Endothelial cell (in vitro differentiated cells): ENCODE measurements at regions not wholly inside any gene's neighbourhood (a gene's known extent, or its start where the extent isn't known, plus 50 kb on each side); places are given as distances from the start of the nearest gene placed in this dataset.

Experiments
- DNase-seq: peaks from one replicate; pipeline ENCODE4 v3.0.0; 2021; ENCODE audit warnings: low spot score
- H3K27ac Mint-ChIP-seq: one replicate; pipeline ENCODE4 v1.8.0; 2021; ENCODE audit warnings: mixed read lengths, inconsistent platforms; ENCODE audit not compliant: unreplicated experiment
- H3K27me3 Mint-ChIP-seq: one replicate; pipeline ENCODE4 v1.8.0; 2021; ENCODE audit warnings: mild to moderate bottlenecking, moderate library complexity, mixed read lengths, inconsistent platforms; ENCODE audit not compliant: unreplicated experiment
- H3K36me3 Mint-ChIP-seq: one replicate; pipeline ENCODE4 v1.8.0; 2021; ENCODE audit warnings: mild to moderate bottlenecking, low read depth, mixed read lengths, inconsistent platforms; ENCODE audit not compliant: unreplicated experiment
- H3K4me1 Mint-ChIP-seq: one replicate; pipeline ENCODE4 v1.8.0; 2021; ENCODE audit warnings: mild to moderate bottlenecking, mixed read lengths, inconsistent platforms; ENCODE audit not compliant: unreplicated experiment
- H3K4me3 Mint-ChIP-seq: one replicate; pipeline ENCODE4 v1.8.0; 2021; ENCODE audit warnings: mild to moderate bottlenecking, mixed read lengths, inconsistent platforms; ENCODE audit not compliant: unreplicated experiment
- H3K9me3 Mint-ChIP-seq: one replicate; pipeline ENCODE4 v1.8.0; 2021; ENCODE audit warnings: mixed read lengths, inconsistent platforms; ENCODE audit not compliant: unreplicated experiment
- TF ChIP-seq, protein P1 (sequence below): fragments of 200-600 bp; sonication (generic); IDR thresholded peaks from one replicate; pipeline ENCODE4 v1.5.0; 2021; ENCODE audit warnings: antibody characterized with exemption; ENCODE audit not compliant: unreplicated experiment

DNA sequence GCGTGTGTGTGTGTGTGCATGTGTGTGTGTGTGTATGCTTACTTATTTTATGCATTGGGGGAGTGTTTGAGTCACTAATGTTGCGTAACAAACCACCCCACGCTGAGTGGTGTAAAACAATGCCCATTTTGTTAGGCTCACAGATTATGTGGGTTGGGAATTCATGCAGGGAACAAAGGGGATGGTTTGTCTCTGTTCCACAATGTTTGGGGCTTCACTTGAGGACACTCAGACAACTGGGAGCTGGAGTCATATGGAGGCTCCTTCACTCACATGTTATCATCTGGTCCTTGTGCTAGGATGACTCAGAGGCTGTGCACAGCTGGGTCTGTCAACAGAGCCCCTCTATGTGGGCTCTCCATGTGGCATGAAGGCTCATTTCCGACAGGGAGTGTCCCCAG lies 51.3 kb upstream of the LARGE1 start:
- DNase-seq, result no peak

DNA sequence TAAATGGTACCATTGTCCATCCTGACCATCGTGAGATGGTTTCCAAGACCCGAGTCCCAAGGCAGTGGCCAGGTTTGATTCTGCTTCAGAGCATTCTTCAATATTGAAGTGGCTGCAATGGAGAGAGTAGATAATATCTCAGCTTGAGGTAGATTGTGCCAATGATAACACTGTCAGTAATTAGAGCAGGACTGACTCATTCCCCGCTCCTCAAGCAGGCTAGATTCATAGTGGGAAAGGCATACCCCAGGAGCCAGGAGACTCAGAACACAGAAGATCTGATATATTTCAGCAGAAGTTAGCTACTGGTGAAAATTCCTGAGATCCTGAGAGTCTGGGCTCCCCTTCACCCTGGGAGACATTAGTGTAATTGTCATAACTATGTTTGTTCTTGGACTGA lies 55.6 kb upstream of the LARGE1 start:
- TF ChIP-seq, protein P1, sequence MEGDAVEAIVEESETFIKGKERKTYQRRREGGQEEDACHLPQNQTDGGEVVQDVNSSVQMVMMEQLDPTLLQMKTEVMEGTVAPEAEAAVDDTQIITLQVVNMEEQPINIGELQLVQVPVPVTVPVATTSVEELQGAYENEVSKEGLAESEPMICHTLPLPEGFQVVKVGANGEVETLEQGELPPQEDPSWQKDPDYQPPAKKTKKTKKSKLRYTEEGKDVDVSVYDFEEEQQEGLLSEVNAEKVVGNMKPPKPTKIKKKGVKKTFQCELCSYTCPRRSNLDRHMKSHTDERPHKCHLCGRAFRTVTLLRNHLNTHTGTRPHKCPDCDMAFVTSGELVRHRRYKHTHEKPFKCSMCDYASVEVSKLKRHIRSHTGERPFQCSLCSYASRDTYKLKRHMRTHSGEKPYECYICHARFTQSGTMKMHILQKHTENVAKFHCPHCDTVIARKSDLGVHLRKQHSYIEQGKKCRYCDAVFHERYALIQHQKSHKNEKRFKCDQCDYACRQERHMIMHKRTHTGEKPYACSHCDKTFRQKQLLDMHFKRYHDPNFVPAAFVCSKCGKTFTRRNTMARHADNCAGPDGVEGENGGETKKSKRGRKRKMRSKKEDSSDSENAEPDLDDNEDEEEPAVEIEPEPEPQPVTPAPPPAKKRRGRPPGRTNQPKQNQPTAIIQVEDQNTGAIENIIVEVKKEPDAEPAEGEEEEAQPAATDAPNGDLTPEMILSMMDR, result no peak
- H3K27me3 Mint-ChIP-seq, result peaks cover 4% of the 10 kb centered on the region
- H3K9me3 Mint-ChIP-seq, result peaks cover 24% of the 10 kb centered on the region
- H3K36me3 Mint-ChIP-seq, result no peaks in the 10 kb centered on the region
- DNase-seq, result no peak
- H3K27ac Mint-ChIP-seq, result no peak overlapping the region
- no peaks in the 10 kb centered on the region for H3K4me1 Mint-ChIP-seq
- H3K4me3 Mint-ChIP-seq, result no peak overlapping the region

More for the DNA sequence above, 51.3 kb upstream of the LARGE1 start:
- TF ChIP-seq, protein P1, result no peak
- Mint-ChIP-seq H3K9me3 (peaks cover 14% of the 10 kb centered on the region), H3K4me1 (no peaks in the 10 kb centered on the region), H3K27me3 (peaks cover 3% of the 10 kb centered on the region), H3K27ac (no peak overlapping the region), H3K4me3 (no peak overlapping the region), H3K36me3 (no peaks in the 10 kb centered on the region)

DNA sequence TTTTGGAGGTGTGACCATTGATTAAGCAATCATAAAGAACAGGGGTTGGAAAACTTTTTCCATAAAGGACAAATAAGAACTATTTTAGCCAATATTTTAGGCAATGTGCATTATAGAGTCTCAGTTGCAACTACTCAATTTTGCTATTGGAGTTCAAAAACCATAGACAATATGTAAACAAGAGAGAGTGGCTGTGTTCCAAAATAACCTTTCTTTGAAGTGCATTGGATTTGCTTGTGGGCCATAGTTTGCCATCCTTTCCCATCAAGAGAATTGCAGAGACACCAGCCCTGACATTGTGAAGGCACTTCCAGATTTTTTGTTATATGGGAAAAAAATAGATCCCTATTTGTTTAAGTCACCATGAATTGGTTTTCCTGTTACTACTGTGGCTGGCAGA lies 63.3 kb upstream of the LARGE1 start:
- Mint-ChIP-seq H3K27ac (no peak overlapping the region), H3K4me3 (no peak overlapping the region), H3K4me1 (no peaks in the 10 kb centered on the region), H3K27me3 (peaks cover 4% of the 10 kb centered on the region), H3K36me3 (no peaks in the 10 kb centered on the region), H3K9me3 (peaks cover 23% of the 10 kb centered on the region)
- no peak for DNase-seq
- TF ChIP-seq, protein P1, result no peak

DNA sequence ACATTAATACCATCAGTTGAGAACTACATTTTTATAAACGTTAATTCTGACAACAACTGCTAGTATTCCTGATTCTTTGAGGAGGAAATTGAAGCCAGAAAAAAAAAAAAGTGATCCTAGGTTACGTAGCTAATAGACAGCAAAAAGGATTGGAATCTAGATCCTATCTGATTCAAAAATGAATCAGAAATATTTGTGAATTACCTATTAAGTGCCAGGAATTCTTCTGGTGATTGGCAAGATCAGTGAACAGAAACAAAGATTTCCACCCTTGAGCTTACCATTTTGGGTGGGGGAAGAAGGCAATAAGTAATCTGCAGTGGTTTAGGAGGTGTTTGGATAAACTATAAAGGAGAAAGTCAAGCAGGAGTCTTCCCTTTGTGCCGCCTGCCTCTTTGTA lies 63.9 kb upstream of the LARGE1 start:
- H3K27me3 Mint-ChIP-seq, result peaks cover 4% of the 10 kb centered on the region
- TF ChIP-seq, protein P1, result no peak
- H3K36me3 Mint-ChIP-seq, result no peaks in the 10 kb centered on the region
- DNase-seq, result no peak
- no peaks in the 10 kb centered on the region for H3K4me1 Mint-ChIP-seq
- H3K9me3 Mint-ChIP-seq, result peaks cover 20% of the 10 kb centered on the region
- H3K4me3 Mint-ChIP-seq, result no peak overlapping the region
- H3K27ac Mint-ChIP-seq, result peak overlapping the region; percentile 30

DNA sequence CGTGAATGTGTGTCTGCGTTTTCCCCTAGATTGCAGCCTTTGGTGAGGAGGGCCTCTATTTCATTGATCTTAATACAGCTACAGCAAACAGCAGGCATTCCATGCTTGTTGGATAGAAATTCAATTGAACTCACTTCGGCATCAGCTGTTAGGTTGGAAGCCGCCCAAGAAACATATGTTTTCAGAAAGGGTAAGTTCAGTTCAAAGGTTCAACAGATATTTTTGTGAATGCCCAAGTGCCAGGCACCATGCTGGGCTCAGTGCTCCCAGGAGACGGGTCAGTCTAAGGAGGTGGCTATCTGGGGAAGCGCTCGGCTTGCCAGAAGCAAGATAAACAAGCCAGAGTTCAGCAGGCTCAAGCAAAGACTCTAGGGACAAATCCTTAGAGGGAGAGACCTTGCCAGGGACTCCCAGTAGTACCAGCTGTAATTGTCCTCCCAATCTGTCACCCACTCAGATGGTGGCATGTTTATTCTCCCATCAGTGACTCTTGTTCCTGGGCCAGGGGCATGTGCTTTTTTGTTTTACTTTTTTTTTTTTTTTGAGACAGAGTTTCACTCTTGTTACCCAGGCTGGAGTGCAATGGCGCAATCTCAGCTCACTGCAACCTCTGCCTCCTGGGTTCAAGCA lies 64.5 kb upstream of the LARGE1 start:
- Mint-ChIP-seq H3K27me3 (peaks cover 4% of the 10 kb centered on the region), H3K27ac (no peak overlapping the region), H3K36me3 (no peaks in the 10 kb centered on the region), H3K4me3 (no peak overlapping the region), H3K4me1 (no peaks in the 10 kb centered on the region), H3K9me3 (peaks cover 20% of the 10 kb centered on the region)
- TF ChIP-seq, protein P1, result no peak
- no peak for DNase-seq
